GM18502 (cell line): ENCODE measurements at regions not wholly inside any gene's neighbourhood (a gene's known extent, or its start where the extent isn't known, plus 50 kb on each side); places are given as distances from the start of the nearest gene placed in this dataset.
"Not testable (repeated sequence)": the region's sequence is repeated elsewhere in the genome, so short reads cannot be mapped to it uniquely, and the experiment has no call there.

Source experiments
- ATAC-seq: cut with Tn5 transposase; IDR thresholded peaks from one replicate; pipeline ENCODE4 v1.9.1; 2021; ENCODE audit warnings: mild to moderate bottlenecking; ENCODE audit not compliant: unreplicated experiment, poor library complexity

- no peak for ATAC-seq
Measured at GRCh38 chr11:95413761-95414160, 182.8 kb upstream of the SESN3 start.

- ATAC-seq = no peak
Measured at GRCh38 chr11:95413021-95413420, 182.0 kb upstream of the SESN3 start.

GRCh38 chr11:95412074-95412473, 181.1 kb upstream of the SESN3 start:
- no peak for ATAC-seq

DNA sequence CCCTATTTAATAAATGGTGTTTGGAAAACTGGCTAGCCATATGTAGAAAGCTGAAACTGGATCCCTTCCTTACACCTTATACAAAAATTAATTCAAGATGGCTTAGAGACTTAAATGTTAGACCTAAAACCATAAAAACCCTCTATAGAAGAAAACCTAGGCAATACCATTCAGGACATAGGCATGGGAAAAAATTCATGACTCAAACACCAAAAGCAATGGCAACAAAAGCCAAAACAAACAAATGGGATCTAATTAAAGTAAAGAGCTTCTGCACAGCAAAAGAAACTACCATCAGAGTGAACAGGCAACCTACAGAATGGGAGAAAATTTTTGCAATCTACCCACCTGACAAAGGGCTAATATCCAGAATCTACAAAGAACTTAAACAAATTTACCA, 179.7 kb upstream of the SESN3 start:
- ATAC-seq = not testable (repeated sequence)

DNA sequence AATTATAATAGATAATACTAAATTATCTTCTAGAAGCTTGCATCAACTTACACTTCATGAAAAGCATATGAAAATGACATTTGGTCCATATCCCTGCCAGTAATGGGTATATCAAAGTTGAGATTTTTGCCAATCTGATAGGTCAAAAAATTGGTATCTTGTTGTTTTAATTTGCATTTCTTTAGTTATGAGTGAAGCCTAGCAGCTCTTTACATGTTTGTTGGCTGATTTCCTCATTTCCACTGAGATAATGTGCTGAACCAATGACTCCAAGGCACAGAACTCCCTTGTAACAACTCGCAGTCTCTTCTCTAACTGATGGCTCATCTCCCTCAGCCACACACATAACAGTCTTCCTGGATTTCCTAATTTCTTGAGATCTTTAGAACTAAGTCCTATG, 175.3 kb upstream of the SESN3 start:
- ATAC-seq = no peak

- no peak for ATAC-seq
Measured at GRCh38 chr11:95404370-95404769, 173.4 kb upstream of the SESN3 start.

DNA sequence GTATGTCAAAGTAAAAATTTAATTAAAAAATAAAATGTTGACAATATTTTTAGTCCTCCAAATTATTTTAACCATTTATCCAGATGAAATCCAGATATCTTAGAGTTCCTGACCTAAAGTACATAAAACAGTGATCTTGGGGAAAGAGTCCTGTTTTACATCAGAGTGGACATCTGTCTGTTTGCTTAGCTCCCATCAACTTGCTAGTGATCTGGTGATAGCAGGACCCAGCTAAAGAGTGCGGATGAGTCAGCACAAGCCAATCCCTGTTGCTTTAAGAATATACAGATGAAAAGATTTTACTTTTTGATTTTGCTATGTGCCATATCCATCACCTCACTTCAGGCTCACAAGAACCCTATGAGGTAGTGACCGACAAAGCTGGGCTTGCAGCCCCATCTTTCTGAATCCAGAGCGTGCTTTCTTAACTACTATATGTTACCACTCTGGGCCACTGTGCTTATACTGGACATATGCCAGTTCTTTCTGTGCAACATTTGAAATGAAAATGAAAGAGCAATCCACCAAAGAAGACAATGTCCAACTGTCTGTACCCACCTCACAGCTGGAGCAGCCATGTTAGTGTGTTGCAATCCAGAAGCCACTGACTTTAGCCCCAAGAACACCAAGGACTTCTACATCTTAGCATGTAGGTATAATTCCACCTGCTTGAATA, 167.6 kb upstream of the SESN3 start:
- no peak for ATAC-seq

DNA sequence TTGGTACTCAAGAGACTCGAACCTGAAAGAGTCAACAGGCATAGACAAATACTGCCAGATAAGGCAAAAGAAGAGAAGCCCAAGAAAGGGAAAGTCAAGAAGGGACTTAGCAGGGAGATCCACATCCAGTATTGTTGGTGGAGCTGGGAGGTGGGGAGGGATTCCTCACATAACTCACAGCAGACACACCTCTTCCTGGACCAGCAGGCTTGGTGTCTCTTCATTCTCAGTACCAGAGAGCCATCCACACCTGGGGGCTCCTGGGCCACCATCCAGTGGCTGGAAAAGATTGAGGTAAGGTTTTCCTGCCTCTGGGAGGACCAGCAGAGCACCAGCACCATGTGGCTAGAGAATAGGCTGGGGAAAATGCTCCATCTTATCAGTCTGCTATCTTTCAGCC, 161.6 kb upstream of the SESN3 start:
- no peak for ATAC-seq

DNA sequence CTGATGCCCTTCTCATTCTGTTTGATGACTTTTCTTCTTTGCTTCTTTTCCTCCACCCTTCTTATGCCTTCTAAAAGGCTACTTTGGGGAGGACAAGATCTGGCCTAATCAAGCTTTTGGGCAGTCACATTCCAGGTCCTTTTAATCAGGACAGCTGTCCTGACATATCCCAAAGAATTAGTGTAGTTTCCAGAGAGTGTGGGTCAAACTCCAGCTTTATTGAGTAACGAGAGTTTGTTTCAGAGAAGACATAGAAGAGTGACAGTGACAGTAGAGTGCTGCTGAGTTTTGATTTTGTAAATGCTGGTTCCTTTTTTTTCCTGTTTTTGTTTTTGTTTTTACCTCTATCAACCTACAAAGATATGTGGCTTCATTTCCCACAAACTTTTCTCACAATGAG, 158.4 kb upstream of the SESN3 start:
- no peak for ATAC-seq

GRCh38 chr11:95388086-95388485, 157.1 kb upstream of the SESN3 start:
- ATAC-seq = no peak

DNA sequence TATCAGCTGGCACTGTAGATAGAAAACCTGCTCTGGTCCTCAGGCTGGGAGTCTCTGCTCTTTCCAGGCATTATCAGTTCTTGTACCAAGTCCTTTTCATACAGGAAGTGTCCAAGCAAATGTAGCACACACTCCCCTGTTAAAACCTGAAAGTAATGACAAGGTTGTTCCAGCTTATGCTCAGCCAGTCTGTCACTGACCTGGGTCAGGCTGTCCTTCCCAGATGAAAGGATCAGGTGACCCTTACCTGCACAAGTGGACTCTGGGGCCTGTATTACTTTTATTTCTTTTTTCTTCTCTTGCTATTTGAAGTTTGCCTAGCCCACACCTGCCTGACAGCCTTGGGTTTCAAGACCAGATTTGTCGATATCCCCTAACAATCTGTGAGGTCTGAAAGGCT, 156.3 kb upstream of the SESN3 start:
- no peak for ATAC-seq

- no peak for ATAC-seq
Measured at GRCh38 chr11:95385577-95385976, 154.6 kb upstream of the SESN3 start.

DNA sequence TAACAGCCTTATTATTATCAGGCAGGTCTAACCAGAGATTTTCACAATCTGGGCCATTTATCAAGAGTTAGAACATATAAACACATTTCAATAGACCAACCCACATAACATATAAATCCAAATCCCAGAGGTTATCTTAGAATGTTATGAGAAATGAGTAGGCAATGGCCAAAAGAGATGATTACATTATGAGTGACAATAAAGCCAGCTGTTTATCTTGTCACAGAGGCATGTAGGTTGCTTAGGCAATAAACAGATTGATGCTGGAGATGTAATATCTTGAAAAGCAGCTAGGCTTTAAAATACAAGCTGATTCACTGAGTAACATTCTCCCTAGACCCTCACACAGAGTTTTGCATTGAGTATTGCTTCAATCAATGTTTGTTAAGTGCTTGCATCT, 148.5 kb upstream of the SESN3 start:
- no peak for ATAC-seq

DNA sequence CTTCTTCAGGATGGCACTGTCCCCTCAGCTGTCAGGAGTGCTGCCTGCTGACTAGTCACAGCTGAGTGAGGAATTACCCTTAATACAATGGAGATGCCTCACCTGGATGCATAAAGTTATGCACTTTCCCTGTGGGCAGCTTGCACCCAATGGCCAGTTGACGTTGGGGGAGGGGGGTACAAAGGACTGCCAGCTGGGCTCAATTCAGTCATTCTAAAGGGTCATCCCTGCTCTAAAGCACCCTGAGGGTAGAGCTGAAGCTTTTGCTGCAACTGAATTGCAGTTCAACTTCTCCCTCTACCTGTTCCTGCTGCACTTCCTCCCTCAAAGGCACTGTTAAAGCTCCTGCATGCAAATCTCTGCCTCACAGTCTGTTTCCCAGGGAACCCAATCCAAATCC, 147.8 kb upstream of the SESN3 start:
- ATAC-seq = no peak

DNA sequence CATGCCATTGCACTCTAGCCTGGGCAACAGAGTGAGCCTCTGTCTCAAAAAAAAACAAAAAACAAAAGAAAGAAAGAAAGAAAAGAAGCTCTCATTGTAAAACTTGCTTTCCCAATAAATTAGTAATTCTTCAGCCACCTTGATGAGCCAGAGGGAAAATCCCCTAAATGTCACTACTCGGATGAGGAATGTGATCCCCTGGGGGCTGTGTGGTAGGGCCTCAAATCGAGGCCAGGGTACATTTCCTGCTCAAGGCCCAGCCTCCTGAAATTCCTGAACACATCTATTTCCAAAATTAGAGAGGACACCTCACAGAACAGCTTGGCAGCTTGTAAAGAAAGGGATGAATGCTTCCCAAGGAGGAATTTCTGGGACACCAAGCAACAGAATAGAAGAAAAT, 147.1 kb upstream of the SESN3 start:
- ATAC-seq = no peak

- no peak for ATAC-seq
Measured at GRCh38 chr11:95375886-95376285, 144.9 kb upstream of the SESN3 start.

GRCh38 chr11:95375451-95375850, 144.4 kb upstream of the SESN3 start:
- ATAC-seq = no peak

DNA sequence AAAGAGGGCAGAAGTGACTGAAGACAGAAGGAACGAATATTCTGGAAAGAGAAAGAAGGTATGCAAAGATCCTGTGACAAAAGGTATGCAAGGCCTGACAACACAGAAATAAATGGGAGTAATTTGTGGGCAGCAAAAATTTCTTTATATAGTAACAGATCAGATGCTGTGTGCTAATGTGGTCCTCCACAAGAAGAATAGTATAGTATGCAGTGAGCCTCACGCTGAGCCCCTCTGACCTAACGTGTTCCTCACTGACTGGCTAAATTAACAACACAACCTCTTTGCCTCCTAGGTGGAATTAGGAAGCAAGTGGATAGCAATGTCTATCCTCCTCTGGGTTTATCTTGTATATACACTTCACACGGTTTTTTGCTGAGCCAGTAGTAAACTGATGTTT, 143.1 kb upstream of the SESN3 start:
- ATAC-seq = no peak

- no peak for ATAC-seq
Measured at GRCh38 chr11:95373241-95373640, 142.2 kb upstream of the SESN3 start.

GRCh38 chr11:95372097-95372656, 141.2 kb upstream of the SESN3 start:
- ATAC-seq = no peak

DNA sequence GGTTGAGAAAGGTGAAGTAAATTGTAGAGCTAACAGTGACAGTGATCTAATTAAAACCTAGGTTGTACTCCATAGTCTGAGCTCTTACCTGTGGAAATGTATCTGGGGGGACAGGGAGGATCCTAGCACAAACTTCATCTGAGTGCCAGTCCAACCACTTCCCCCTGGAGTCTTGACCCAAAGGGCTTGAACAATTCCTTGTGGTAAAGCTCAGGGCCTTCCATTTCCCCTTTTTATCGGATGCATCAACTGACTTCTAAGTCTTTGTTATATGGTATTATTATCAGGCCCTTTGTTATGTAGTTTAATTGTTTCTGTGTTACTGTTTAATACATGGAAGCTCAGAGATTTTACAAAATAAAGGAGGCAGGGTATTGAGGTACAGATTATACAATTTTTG, 140.2 kb upstream of the SESN3 start:
- ATAC-seq = no peak

DNA sequence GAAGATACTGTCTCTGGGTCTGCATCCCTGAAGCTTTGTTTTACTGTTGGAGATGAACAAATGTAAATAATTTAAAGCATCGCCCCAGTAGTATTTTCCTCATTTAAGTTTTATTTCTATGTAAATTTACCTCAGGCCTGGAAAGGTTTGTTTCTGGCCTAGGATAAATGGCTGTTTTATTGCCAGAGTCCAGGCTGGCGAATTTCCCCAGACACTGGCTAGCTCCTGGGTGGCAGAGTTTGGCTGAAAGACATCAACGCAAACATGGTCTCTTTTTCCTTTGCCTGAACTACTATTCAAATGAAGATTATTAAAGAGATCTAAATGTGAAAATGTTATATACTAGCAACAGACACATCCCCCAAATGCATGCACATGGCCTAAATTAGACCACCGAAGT, 136.7 kb upstream of the SESN3 start:
- no peak for ATAC-seq

GRCh38 chr11:95365348-95365747, 134.3 kb upstream of the SESN3 start:
- ATAC-seq = no peak
